ENCODE measurements at regions not wholly inside any gene's neighbourhood (a gene's known extent, or its start where the extent isn't known, plus 50 kb on each side); places are given as distances from the start of the nearest gene placed in this dataset.
"Not testable (repeated sequence)": the region's sequence is repeated elsewhere in the genome, so short reads cannot be mapped to it uniquely, and the experiment has no call there.

DNA sequence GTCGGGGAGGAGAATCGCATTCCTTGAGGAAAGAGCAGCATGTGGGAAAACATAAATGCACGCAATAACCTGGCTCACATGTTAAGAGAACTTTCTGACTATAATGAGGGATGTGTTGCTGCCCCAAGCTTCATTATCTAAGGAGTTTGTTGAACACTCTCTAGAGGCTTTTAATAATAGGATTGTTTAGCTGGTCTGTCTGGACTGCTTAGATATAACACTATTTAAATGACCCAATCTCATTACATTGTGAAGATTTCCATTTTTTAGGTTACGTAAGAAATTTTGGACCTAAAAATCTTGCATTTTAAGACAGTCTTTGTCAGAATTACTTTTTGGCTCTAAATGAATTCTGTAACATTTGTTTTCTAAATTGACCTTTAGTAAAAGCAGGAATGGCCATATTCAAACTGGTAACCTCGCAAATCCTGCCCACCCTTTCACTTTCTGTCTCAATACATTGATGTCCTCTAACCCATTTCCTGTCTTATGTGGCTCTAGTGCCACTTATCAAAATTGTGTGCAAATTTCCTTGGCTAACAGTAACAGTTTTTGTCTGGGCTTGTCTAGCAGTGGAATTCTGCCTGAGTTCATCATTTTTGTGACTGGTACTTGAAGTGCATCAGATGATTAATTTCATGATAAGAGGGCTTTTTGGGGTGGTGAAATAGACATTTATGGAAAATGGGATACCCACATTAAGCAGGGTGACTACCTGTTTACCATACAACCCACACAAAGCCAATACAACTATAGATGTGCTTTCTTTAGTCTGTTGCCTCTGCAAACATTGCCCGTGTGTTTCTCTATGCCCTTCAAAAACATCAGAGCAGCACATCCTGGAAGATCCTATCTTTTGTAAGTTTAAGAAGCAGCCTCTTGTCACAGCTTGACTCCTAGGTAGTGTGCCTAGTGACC lies 61.6 kb upstream of the IKBKE start:
- not testable (repeated sequence) for DNase-seq (ENCODE audit: low spot score)

DNA sequence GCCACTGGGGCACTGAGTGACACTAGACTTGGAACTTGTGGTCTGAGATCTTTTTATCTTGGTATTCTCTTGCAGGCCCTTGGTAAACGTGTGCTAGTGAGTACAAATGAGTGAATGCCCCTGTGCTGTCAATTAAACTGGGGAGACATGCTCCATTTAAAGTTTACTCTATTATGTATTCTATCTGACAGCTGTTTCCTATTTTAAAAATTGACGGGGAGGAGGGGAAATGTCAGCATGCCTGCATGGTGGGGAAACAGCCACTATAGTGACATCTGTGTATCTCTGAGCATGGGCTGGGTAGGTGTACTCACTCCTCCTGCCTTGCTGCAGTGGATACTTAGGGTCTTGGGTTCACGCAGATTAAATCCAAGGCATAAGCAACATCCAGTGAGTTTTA lies 59.0 kb upstream of the IKBKE start:
- no peak for DNase-seq (ENCODE audit: low spot score)

DNA sequence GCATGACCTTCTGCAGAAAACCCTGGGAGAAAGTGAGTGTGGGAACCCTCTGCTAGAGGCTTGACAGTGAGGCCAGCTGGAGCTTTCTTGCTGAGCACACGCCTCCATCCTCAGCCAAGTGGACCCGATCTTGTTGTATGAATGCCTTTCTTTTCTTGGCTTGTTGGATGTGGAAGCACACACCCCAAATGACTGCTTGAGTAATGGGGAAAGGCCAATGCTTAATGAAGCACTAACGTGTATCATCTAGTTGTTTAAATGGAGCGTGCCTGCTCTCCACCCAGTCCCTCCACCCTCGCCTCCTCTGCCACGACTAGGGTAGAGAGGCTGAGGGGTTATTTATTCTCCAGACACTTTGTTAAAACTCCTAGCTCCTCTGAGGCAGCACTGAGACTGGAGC lies 54.3 kb upstream of the IKBKE start:
- DNase-seq (ENCODE audit: low spot score) = no peak

DNA sequence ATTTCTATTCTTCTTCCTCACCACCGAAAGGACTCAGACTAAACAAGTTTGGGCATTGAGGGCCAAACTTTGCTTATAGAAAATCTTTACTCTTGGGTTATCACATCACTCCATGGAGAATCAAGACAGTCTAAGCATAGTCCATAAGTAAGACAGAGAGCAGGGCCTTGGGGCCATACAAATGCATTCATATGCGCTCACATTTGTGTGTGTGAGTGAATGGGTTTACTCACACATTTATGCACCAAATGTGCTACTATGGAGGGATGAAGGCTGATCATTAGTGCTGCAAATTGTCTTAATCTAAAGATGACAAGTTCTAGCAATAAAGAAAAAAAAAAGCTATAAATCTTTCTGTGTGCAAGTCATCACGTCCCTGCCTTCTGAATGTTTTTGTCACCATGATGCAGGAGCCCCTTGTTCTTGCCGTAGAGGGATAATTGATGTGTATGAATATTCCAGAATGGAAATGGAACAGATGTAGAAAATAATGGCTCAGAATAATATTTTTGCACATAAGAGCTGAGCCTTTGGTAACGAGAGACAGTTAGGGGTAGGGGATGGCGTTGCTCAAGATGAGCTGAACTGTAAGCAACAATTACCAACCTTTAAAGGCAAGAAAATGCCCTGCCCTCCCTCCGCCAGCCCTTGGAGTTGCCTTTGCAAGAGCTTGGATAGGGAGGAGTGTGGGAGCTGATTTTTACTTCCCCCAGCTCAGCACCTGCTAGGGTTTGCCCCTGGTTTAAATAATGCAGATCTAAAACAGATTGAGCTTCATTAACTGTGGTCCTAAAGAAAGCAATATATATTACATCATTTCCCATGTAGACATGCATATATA lies 52.3 kb upstream of the IKBKE start:
- DNase-seq (ENCODE audit: low spot score) = no peak

DNA sequence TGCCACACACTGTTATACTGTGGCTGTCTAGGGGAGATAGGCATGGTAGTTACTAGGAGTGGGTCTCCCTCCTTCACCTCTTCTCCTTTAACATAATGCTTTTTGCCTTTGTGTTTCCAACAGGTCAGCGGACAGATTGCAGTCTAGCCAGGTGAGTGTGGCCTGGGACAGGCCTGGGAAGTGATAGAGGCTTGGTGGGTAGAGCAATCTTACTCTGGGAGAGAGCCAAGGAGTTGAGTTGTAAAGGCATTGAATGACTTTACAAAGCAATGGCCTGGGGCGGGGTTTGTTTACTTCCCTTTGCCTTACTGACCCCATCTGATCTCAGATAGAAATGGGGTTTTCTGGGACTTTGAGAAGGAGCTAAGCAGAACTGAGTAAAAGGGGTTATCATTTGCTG lies 51.0 kb upstream of the IKBKE start:
- no peak for DNase-seq (ENCODE audit: low spot score)

DNA sequence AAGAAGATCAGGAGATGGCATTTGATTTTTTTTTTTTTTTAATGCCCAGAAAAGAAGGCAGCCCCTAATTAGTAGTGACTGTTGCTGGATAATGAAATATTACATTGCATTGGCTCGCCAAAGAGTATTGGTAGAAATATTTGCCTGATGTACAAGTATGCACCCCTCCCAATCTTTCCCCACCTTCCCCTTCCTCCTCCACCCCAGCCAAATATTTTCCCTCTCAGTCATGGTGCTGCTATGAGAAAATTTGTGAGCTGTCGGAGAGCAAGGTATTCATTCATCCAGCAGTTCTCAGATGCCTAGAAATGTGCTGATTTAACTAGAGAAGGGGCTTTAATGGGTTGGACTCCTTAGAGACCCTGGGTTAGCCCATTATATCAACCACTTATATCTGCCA lies 50.5 kb upstream of the IKBKE start:
- no peak for DNase-seq (ENCODE audit: low spot score)

DNA sequence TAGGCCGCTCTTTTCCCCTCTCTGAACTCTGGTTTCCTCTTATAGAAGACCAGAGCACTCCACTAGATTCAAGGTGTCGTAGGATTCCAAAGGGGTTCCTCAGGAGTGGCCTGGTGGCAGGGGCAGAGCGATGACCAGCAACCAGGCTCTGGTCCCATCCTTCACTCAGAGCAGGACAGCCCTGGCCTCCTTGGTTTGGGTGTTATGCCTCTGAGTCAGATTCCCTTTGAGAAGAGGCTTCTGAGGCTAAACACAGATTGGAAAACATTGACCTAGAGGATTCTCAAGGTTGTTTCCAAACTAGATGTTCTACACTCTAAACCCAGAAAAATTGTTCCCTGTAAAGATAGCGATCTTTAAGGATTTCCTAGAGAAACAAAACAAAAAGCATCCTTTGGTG lies 49.8 kb upstream of the IKBKE start:
- no peak for DNase-seq (ENCODE audit: low spot score)

Data from activated CD4-positive, alpha-beta T cell treated with anti-CD3 and anti-CD28 coated beads, Interleukin-2, Interleukin-4, amounts not matched to agents 100 ng/mL and 50 ng/mL, durations not matched to agents 16 hours and 8 hours (primary cell).